ENCODE measurements at regions not wholly inside any gene's neighbourhood (a gene's known extent, or its start where the extent isn't known, plus 50 kb on each side); places are given as distances from the start of the nearest gene placed in this dataset.

DNA sequence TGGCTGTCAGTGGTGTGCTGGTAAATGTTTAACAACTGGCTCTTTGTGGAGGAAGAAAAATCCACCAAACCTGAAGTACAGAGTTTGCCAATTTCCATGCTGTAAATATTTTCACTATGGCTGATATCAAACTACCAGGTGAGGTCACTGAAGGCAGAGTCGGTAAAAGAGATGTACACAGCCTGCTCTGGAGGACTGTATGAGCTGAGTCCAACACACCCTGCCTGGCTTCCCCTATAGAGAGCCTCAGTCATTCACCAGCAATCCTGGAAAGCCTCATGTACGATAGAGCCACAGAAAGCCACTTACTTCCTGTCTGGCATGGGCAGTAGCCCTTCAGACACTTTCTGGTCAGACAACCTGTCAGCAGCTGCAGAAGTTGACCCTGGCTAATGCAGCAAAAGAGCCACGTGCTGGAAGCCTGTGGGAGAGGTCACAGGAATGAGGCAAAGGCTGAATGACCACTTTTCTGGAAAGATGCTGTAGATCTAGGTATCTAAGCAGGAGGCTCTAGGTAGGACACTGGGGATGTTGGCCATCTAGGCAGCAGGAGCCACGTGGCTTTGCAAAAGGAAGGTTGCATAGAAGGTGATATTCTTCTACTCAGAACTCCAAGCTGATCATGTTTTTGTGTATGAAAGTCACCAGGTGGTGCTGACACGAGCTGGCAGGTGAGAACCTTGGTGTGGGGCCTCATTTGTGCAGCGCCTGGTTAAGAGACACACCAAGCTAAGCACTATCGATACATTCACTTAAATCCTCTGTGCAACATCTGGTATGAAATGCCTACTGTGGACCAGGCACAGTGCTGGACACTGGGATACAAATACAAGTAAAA is 553.9 kb downstream of the VRK1 start:
- DNase-seq (ENCODE audit: low spot score) (no peak), ATAC-seq (no peak)
- intact Hi-C loops (cut with DNase I) = no loop called here

DNA sequence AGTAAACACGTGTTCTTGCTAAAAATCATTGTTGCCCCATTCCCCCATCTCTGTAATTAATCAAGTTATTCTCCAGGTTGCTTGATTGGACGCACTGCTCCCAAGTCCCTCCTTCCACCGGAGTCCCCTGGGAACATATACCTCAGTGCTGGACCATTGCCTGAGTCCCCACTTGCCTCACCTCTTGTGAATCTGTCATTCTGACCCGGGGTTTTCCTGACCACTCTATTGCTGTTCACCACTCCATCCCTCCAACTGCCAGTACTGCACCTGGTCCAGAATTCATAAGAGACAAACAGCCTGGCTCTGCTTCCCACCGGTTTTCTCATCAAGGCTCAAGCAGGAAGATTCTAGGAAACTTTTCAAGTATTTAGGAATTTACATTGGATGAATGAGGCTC is 555.9 kb downstream of the VRK1 start:
- ATAC-seq (no peak), DNase-seq (ENCODE audit: low spot score) (no peak)
- intact Hi-C loops (cut with DNase I) = no loop called here

DNA sequence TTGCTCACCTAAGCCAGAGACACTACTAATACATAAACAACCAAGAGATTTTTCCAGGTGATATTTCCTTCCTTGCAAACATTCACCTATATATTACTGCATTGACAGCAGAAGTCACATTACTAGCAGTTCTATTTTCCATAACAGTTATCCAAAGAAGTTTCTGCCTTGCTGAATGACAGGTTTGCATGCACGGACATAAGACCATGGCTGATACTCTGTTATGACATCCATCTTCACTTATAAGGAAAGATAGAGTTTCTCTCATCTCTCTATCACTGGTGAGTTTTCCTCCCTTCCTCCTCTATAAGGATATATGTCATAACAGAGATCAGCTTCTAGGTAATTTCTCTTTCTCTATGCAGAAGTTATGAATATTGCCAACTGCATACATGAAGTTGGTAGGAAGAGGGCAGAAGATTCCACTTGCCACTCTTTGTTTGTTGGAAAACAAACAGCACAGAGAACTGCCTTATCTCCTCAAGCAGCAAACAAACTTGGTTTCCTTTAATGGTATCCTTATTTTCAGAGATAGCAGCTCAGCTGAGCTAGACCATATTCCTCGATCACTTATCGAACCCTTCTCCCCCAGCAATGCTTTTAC is 557.0 kb downstream of the VRK1 start:
- intact Hi-C loops (cut with DNase I) = no loop called here
- ATAC-seq (no peak), DNase-seq (ENCODE audit: low spot score) (no peak)

DNA sequence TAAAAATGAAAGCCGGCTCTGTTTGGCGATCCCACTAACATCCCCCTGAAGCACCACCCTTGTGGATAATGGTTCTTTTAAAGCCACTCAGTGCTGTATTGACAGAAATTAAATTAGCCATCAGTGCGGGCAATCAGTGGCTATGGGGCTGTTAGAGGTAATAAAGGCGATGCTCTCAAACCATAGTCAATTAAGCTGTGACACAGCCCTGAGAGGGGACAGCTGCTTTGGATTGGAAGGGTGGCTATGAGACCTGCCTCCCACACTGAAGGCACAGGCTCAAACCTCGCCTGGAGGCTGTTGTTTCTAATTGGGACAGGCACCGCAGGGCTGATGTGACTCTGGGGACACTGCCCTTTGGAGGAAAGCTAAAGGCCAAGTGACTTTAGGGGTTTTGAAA is 562.2 kb downstream of the VRK1 start:
- DNase-seq (ENCODE audit: low spot score) (no peak), ATAC-seq (no peak)
- intact Hi-C loops (cut with DNase I) = no loop called here

DNA sequence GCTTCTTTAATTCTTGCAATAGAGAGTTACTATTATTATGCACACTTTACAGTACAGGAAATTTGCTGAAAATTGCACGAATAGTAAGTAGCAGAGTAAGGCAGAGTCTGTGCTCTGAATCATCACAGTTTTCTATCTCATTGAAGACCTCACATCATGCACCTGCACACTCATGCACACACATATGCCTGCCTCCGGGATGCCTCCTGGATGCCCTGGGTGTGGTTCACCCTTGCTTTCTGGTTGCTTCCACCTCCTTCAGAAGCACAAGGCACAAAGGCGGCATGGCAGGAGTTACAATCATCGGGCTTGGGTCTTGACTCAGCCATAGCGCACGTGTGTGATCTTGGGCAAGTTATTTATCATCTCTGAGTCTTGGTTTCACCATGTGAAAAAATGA is 564.0 kb downstream of the VRK1 start:
- DNase-seq (ENCODE audit: low spot score) = no peak
- intact Hi-C loops (cut with DNase I) = no loop called here
- ATAC-seq = no peak

DNA sequence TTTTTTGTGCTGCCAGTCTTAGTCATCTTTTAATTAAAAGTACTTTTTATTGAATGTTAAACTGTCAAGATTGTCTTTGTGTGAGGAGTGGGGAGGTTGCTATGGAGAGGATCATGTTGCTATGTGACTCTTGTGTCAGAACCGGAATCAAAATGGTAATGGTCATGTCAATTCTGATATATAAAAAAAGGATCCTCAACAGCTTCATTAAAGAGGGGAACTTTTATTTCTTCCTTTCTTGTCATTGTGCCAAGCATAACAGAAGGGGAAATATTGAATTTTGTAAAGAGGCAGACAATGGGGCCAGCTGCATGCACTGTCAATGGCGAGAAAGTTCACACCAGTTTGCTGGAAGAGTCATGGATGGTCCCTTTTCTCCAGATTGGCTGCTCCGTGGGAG is 564.8 kb downstream of the VRK1 start:
- intact Hi-C loops (cut with DNase I) = no loop called here
- ATAC-seq = no peak
- DNase-seq (ENCODE audit: low spot score) = no peak

DNA sequence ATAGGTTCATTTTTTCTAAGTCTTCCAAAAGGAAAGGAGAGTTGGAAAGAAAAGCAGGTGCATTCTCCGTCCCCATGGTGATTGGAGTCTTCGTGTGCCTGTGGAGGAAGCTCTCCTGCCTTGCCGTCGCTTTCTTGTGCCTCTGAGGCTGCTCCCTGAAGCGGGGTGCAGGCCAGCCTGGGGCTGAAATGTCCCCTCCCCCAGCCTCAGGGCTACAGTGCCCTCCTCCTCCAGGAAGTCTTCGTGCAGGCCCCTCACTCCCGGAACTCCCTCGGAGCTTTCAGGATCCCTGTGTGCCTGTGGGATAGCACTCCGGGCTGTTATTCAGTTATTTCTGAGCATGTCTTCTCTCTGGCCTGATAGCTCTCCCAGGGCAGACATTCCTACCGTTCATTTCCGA is 569.2 kb downstream of the VRK1 start:
- DNase-seq (ENCODE audit: low spot score) (no peak), ATAC-seq (no peak)
- intact Hi-C loops (cut with DNase I) = no loop called here

DNA sequence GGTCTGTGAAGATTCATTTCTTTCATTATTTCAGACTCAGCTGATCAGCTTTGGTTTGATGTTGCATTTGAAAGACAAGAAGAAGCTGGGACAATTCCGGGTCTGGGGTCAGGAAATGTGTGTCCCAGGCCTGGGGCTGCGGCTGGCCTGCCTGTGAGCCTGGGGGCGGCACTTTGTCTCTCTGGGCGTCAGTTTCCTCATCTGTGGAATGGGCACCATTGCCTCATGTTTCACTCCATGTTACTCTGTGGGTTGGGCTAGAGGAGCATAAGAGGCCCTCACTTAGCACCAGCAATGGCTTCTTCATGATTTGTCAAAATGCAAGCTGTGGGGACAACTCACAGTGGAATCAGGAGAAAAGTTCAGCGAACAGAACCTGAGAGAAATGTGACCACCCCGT is 570.1 kb downstream of the VRK1 start:
- intact Hi-C loops (cut with DNase I) = no loop called here
- ATAC-seq (no peak), DNase-seq (ENCODE audit: low spot score) (no peak)

DNA sequence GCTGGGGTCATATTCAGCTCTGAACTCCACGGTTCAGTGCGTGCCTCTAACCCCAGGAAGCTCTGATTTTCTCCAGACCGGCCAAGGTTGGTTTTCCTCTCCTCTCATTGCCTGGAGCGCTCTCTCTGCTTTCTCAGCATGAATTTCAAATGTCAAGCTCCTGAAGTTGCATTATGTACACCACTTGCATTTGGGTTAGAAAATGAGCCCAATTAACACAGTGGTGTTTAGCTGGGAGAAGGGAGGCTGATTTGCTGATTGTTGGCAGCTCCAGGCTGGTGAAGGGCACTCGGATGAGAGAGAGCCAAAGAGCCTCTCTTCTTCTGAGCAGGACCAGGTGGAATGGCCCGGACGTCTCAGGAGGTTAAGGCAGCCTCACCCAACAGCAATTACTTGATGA is 570.9 kb downstream of the VRK1 start:
- no peak for DNase-seq (ENCODE audit: low spot score)
- no peak for ATAC-seq
- intact Hi-C loops (cut with DNase I) = no loop called here

DNA sequence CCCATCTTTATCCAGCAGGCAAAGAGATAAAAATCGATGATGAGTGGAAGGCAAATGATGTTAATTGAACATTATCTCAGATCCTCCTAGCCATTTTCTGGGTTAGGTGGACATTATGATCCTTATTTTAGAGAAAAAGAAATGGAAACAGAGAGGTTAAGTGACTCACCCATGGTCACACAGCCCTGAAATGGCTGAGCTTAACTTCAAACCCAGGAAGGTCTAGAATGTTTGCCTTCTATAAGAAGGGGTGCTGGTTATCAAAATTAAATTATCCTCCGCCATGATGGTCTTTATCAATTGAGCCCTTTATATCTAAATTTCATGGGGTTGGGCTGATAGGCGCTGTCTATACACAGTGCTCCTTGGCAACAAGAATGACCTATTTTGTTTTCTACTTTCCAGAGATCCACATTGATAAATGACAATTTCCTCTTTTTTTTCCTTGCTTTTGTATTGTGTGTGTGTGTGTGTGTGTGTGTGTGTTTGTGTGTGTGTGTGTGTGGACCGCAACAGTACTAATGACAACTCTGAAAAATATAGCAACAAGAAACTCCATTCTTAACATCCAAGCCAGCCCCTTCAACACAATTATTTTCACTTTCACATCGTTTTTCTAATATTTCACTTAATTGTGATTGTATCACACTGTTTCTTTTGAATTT is 571.9 kb downstream of the VRK1 start:
- intact Hi-C loops (cut with DNase I) = no loop called here
- ATAC-seq (no peak), DNase-seq (ENCODE audit: low spot score) (no peak)

DNA sequence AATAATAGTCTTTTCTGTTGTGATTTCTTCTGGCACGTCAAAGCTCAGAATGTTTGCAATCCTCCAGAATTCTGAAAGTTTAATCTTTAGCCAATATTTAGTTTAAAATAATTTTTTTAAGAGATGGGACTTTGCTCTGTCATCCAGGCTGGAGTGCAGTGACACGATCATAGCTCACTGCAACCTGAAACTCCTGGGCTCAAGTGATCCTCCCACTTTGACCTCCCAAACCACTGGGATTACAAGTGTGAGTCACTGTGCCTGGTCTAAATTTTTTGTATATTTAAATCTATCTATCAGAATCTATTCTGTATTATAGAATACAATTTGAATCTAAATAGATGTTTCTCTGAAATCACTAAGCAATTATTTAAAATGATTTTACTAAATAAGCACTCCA is 572.7 kb downstream of the VRK1 start:
- DNase-seq (ENCODE audit: low spot score) (no peak), ATAC-seq (no peak)
- intact Hi-C loops (cut with DNase I) = no loop called here

DNA sequence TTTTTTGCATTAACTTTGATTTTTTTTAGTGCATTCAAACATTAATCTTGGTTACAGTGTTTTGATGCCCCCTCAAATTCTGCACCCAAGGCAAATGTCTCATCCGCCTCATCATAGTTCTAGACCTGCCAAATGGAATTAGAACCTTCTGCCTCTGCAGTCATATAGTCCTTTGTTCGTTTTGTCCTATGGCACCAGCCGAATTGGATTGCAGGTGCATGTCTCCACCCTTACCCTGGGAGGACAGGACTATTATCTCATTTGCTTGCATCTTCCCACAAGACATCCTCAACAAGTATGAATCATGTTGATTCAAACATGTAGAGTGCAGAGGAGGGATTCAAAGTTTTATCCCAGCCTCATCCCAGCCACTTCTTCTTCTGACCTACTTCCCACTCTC is 579.1 kb downstream of the VRK1 start:
- intact Hi-C loops (cut with DNase I) = no loop called here
- DNase-seq (ENCODE audit: low spot score) (no peak), ATAC-seq (no peak)

DNA sequence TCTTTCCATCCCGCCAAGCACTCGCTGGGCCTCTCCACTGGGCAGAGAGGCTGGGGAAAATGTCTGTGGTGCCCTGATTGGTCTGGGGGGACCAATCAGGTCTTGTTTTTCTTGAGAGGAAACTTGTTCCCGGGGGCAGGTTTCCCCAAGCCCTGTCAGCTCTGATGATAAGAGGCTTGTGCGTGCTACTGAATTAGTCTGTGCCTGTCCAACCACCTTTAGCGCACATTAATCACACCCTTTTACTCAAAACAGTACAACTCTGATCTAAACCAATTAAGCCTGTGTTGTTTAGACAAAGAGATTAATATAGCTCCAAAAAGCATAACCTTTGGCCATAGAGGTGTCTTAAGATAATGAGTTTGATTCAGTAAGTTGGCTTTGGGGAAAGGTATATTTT is 580.4 kb downstream of the VRK1 start:
- DNase-seq (ENCODE audit: low spot score) (no peak), ATAC-seq (no peak)
- intact Hi-C loops (cut with DNase I) = no loop called here

DNA sequence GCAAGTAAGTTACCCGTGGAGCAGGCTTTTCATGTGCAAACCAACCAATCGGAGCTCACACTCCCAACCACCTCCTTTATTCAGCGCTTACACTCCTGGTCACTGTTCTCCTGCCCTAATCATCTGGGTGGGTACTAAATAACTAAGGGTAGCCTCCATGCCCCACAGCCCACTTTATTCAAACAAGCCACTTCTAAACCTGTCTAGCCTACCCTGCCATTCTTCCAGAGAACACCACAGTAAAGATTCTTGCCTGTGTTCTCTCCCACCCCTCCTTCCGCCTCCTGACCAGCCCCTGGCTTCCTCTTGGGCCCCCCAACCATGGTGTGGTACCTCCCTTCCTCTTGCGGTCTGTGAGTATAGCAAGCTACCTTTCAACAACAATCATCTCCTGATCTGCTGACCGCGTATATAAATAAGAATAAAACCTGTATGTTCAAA is 581.9 kb downstream of the VRK1 start:
- ATAC-seq (no peak), DNase-seq (ENCODE audit: low spot score) (no peak)
- intact Hi-C loops (cut with DNase I) = no loop called here

DNA sequence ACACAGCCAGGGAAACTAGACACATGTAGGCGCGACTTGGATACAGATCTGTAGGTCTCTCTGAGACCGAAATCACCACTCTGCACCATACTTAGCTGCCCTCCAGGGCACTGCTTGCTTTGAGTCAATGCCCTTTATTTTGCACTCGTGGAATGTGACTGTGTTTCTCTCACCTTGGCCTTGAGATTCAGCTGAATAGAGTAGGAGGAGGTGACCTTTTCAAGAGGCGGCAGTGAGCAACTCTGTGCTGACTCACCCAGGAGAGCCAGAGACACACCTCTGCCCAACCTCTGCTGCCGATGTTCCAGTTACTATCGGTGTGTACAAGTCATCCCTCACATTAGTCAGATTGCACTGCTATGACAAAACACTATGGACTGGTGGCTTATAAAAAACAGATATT is 583.4 kb downstream of the VRK1 start:
- intact Hi-C loops (cut with DNase I) = no loop called here
- DNase-seq (ENCODE audit: low spot score) = no peak
- no peak for ATAC-seq

DNA sequence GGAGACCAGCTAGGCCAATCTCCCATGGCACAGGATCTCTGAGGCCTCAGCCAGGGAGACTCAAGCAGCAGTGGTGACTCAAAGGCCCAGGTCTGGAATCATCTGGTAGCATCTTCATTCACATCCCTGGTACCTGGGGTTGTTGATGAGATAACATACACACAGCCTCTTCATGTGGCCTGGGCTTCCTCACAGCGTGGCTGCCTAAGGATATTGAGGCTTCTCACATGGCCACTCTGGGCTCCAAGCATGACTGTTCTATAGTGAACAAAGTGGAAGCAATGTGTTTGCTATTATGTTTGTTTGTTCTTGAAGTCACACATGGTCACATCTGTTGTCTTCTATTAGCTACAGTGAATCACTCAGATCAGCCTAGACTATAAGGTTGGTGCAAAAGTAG is 584.1 kb downstream of the VRK1 start:
- DNase-seq (ENCODE audit: low spot score) (no peak), ATAC-seq (no peak)
- intact Hi-C loops (cut with DNase I) = no loop called here

DNA sequence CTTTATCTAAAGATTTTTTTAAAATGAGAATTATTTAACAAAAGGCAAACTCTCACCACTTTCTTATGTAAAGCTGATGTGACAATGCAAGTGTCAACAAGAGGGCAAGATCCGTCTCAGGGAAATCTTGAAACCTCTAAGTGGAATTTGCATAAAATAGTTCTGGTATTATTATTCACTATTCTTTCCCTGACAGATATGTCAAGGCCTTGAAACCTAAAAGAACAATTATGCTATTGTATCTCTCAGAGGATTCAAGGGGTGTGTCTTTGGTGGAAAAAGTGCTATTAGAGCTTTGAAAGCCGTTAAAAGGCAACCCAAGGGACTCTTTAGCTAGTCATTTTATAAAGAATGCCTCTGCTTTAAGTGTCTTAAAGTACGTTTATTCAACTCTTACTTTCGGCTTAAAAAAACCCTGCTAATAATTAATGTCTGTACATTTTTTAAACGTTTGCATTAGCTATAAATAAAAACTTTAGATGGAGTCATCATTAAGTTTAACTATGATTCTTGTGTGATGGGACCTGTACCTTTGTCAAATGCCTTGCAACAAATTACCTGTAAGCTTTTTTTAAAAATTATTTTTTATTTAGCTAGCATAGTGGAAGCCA is 585.5 kb downstream of the VRK1 start:
- intact Hi-C loops (cut with DNase I) = no loop called here
- no peak for ATAC-seq
- DNase-seq (ENCODE audit: low spot score) = no peak

DNA sequence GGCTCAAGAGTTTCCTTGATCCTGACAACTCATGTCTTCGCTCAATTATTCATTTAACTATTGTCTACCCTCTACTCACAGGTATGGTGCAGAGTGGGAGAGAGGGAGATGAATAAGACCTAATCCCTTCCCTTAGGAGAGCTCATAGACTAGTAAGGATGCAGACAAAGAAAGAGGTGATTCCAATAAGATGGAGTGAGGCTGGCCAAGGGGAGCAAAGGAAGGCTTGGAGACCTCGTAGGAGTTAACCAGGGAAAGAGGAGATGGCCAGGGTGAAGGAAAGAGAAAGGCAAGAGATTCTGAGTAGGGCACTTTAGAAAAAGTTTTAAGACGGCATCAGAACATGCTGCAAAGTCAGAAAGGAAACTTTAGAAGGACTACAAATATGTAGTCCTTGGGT is 588.5 kb downstream of the VRK1 start:
- DNase-seq (ENCODE audit: low spot score) (no peak), ATAC-seq (no peak)
- intact Hi-C loops (cut with DNase I) = no loop called here

DNA sequence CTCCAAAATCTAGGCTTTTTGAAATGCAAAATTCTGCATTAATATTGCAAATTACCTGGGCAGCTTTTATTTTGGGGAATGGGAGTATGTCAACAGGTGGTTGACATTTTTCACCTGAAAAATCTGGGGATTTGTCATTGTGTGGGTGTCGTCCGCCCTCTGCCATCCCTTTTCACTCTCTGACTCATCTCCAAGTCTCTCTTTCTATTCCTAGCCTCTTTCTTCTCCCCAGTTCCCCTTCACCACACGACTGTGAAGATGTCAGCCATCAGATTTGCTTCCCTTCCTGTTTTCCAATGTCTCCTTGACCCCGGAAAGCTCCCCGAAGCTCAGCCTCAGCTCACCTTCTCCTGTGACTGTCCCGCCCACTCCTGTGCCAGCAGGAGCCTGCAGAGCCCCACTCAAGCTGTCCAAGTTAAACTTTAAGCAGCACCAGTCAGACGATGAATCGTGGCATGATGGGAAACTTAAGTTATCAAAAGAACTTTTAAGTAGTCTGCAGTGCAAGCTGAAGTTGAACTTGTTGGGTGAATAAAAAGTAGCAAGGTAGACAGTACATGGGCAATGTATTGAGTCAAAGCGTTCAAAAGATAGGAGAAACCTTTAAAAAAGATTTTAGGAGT is 590.2 kb downstream of the VRK1 start:
- ATAC-seq = no peak
- no peak for DNase-seq (ENCODE audit: low spot score)
- intact Hi-C loops (cut with DNase I) = no loop called here

DNA sequence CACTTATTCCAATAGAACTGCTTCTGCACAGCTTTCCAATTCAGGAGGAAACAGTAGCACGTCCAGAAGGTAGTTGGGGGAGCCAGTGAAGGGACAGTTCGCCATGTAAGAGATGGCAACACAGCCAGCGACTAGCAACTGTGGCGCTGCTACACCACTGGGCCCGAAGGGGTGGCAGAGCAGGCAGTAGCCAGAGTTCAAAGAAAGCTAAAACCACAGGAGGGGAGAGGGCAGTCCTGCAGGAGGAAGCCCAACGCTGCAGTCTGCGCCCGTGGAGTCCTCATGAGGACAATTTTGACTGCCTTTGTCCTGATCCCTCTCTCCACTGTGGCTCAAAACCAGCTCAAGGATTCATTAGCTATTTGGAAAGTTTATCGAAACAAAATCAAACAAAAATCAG is 591.2 kb downstream of the VRK1 start:
- no peak for DNase-seq (ENCODE audit: low spot score)
- intact Hi-C loops (cut with DNase I) = no loop called here
- ATAC-seq = no peak
